ENCODE measurements at regions not wholly inside any gene's neighbourhood (a gene's known extent, or its start where the extent isn't known, plus 50 kb on each side); places are given as distances from the start of the nearest gene placed in this dataset.

- no peak for DNase-seq (ENCODE audit: low spot score)
These were observed 196.3 kb downstream of the SNX10 start for GRCh38 chr7:26487780-26488515.

- DNase-seq (ENCODE audit: low spot score) = no peak
These were observed 197.7 kb downstream of the SNX10 start for GRCh38 chr7:26489391-26489790.

DNA sequence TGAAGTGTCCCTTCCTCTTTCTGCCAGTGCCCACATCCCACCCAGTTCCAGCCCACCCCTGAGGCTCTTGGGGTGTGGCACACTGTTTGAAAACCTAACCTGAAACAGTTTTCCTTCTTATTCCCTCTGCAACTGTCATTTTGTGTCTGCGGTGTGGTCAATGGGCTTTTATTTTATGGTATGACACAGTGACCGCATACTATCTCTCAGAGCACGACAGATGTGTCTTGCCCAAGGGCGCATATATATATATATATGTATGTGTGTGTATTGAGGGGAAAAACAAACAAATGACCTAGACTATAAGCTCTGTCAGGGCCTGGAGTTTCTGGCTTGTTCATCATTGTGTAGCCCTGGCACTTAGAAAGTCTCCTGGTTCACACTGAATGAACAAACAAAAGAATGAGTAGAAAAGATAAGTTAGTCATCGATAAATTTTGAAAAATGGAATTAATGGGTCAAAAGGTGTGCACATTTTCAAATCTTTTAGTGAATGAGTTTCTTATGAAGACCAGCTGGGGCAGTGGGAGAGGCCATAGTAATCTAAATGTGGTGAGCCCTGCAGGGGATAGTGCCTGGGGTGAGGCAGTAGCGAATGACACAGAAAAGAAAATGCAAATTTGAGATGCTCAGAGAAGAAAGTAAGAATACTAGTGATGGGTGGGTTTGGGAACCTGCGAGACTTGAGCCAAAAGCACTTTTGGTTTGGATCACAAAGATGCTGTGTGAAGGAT is 198.4 kb downstream of the SNX10 start:
- DNase-seq (ENCODE audit: low spot score) = no peak

GRCh38 chr7:26490640-26491624 is 199.3 kb downstream of the SNX10 start:
- peak; percentile 32 for DNase-seq (ENCODE audit: low spot score)

- no peak for DNase-seq (ENCODE audit: low spot score)
These were observed 201.2 kb downstream of the SNX10 start for GRCh38 chr7:26492816-26493215.

DNA sequence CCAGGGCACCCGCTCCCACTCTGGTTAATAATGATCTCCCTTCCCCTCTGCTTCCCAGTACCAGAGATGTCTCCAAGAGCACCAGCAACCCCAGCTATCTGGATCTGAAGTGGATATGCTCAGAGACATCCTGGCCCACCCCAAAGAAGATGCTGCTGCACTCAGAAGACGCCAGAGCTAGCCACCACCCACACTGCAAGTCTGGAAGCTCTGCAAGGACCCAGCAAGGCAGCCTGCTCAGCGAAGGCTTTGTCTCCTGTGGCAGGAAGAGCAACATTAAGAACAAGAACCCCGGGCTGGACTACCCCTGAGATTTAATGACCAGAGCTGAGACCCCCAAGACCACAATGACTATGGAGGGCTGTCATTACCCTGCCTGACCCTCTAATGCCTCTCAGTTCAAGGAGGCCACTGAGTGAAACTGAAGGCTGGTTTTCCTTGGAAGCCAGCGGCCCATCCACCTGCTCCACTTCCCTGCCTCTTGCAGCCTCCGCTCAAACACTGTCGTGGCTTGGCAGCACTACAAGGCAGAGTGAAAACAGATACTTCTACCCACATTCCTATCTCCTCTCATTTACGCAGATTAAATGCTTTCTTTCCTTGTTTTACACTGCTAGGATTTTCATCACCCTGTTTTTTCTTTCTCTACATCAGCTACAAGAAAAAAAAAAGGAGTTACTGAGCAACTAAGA is 202.2 kb downstream of the SNX10 start:
- DNase-seq (ENCODE audit: low spot score) = no peak

DNA sequence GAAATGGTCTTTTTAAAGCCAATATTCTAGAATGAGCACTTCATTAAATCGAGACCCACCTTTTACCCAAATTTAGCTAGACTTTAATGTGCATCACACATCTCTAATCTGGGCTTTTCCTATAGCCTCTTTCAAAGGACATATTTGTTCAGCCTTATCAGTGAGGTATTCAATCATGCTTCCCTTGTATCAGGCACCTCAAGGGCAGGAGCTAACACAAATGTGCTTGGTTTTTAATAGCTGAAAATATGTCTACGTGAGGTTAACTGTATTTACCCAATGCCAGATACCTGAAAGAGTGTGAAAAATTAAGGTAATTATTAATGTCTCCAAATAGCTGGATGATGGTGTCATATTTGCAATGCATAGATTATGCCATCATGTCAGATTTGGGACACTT is 203.9 kb downstream of the SNX10 start:
- no peak for DNase-seq (ENCODE audit: low spot score)

DNA sequence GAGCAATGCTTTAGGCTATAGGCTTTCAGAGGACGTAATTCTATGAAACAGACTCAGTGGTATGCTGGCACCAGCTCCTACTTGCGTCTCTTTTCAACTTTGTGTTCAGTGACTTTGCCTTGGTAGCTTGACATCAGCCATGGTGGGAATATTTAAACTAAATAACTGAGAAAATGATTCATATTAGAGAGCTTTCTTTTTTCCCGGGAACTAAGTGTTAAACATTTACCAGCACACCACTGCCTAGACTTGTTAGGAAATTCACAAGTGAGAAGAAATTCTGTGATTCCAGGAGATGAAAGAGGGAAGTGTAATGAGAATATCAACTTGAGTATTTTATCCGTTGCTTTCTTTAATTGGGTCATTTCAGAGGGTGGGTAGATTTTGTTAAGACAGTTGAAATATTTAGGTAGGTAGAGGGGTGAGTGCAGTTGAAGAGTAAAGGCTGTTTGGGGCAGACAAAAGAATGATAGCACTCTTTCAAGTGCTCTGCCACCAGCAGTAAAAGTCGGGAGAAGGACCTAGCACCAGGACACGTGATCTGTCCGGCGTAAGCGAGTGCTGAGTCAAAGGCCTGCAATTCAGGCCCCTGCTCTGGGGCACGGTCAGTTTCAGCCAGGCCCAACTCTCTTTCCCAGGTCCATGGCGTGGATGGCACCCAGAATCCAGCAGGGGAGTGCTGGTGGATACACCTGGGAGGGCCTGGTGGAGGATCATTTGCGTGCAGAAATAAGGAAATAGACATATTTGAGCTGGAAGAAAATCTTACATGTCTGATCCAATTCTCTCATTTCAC is 206.3 kb downstream of the SNX10 start:
- DNase-seq (ENCODE audit: low spot score) = no peak

DNA sequence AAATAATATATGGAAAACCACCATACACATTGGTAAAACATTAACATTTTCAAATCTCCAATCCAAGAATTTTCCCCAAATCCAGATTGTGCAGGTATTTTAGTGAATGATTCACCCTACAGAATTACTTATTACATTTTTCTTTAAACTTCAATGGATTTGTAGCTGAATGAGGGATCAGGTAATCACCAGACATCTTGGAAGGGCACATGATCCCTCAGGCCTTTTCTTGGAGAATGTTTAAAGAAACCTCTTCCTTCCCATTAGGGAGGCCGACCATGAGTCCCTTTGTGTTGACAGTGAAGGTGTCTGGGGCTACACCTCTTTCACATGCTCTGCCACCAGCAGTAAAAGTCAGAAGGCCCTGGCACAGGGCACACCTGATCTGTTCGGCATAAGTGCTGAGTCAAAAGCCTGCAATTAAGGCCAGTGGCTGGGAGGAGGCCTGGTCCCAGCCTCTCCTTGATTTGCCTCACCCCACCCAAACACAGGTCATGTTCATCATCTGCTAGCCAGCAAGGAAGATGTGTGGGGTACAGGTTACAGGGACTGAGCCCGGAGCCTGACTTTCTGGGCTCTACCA is 207.7 kb downstream of the SNX10 start:
- no peak for DNase-seq (ENCODE audit: low spot score)

DNA sequence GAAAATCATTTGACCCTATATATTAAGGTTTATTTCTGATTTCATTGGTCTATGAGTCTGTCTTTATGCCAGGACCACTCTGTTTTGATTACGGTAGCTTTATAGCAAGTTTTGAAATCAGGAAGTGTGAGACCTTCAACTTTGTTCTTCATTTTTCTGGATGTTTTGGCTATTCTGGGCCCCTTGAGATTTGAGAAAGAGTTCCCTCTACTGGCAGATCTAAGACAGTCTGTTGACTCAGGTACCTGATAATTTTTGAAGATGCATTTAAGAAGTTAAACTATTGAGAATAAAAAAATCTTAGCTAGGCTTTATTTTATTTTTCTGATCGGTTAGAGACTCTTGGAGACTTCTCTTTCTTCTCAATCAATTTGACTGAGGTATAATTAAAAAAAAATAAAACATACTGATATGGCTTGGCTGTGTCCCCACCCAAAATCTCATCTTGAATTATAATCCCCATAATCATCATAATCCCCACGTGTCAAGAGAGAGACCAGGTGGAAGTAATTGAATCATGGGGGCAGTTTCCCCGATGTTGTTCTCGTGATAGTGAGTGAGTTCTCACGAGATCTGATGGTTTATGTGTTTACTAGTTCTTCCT is 209.2 kb downstream of the SNX10 start:
- peak; percentile 42 for DNase-seq (ENCODE audit: low spot score)

- DNase-seq (ENCODE audit: low spot score) = no peak
These were observed 212.9 kb downstream of the SNX10 start for GRCh38 chr7:26504411-26505120.

DNA sequence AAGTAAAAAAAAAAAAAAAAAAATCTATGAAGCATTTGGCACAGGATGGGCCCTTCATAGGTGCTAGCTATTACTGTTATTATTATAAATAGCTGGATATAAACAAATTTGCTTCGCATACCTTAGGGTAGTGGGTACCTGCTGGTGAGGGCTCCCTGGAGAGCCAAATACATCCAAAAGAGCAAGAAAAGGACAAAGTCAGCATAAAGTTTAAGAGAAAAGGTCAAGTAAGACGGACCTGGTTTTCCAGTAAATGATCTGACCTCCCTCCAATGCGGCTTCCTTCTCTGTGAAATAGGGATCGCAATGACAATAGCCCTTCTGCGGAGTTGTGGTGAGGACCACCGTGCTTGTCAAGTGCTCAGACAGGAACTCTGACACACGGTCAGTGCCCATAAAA is 214.5 kb downstream of the SNX10 start:
- DNase-seq (ENCODE audit: low spot score) = no peak

DNA sequence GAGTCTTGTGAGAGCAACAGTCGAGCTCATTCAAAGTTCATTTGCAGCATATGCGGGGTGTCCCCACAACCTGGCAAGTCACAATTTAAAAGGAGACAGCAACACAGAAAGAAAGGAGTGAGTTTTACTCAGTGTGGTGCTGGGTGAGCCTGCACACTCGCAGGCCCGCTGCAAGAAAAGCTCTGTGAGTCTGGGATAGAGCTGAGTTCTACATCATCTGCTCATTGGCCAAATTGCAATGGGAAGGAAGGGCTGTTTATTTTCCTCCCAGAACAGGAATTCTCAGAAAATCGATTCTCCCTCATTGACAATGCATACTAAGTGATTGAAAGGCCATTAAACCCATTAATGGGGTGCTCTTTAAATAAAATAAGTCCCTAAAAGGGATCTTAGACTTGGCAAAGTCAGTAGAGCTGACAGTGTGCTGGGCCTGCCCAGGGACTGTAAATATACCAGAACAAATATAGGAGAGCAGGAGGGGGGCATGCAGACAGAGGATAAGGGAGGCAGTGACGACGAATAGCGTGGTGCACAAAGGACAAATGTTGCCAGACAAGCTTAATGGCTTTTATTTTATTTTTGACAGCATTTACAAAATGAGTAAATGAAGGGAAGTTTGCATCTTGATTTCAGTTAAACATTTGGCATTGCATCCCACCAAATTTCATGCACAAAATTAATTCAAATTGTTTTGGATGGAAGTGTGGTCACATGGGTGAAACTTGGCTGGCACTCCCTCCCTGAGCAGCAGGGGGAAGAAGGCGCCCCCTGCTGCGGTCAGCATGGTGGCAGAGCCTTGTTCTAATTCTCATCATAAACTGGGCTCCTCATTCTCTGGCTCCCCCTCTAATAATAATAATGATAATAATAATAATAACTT is 215.7 kb downstream of the SNX10 start:
- DNase-seq (ENCODE audit: low spot score) = no peak

DNA sequence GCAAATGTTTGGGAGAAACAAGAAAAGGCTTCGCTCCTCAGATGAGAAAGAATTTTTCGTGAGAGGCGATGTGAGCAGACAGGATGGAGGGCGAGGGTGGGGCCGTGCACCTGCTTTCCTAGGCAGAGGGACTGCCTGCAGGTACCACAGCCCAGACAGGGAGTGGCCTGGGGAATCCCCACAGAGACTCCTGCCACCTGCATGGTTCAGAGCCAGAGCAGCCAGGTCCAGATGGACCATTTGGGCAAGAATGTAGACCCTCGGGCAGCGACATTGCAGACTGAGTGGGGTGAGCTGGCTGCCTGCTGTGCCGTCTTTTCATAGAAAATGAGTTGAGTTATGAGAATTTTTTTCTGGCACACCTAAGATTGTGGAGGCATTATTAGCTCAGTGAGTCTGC is 216.8 kb downstream of the SNX10 start:
- no peak for DNase-seq (ENCODE audit: low spot score)

DNA sequence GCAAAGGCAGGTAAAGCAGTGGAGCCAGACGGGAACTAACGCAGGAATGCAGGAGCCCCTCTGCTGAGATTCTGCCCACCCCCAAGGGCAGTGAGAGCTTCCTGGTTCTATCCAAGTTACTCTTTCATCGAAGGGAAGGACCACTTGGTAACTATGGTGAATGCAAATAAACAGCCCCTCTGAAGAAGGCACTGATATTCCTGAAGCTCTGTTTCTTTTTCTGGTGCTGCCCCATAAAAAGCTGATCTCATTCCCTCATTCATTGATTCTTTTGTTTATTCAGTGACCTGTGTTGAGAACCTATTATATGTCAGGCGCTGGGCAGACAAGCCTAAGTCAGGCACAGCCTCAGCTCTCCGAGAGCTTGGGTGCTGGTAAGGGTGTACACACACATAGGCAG is 217.3 kb downstream of the SNX10 start:
- DNase-seq (ENCODE audit: low spot score) = no peak

- DNase-seq (ENCODE audit: low spot score) = no peak
These were observed 218.7 kb downstream of the SNX10 start for GRCh38 chr7:26510231-26510957.

DNA sequence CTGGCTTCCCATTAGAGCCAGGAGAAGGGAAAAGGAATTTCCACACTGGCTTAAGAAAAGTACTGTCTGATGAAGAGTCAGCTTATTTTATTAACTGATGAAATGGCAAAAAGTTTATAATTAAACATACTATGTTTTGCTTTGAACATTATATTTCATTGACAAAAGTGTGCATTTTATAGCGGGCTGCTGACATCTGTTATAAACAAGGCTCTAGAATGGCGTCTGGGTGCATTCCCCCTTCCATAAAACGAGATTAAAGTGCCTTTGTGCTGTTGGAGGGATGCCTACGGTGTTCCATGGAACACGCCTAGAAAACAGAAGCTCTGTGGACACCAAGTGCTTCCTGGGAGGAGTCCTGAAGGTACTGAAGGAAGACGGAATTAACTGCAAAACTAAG is 220.2 kb downstream of the SNX10 start:
- DNase-seq (ENCODE audit: low spot score) = no peak
